ENCODE measurements at regions not wholly inside any gene's neighbourhood (a gene's known extent, or its start where the extent isn't known, plus 50 kb on each side); places are given as distances from the start of the nearest gene placed in this dataset.

- no peak for TF ChIP-seq CTCF (IDR thresholded peaks at IDR 0.05; ENCODE audit: low read depth, low read length)
- TF ChIP-seq EZH2phosphoT487 (IDR thresholded peaks at IDR 0.05; ENCODE audit: low read depth), result no peak
Observed at GRCh38 chr3:102083473-102083872, 234.2 kb downstream of the NFKBIZ start.
